HepG2 (cell line): ENCODE measurements at regions not wholly inside any gene's neighbourhood (a gene's known extent, or its start where the extent isn't known, plus 50 kb on each side); places are given as distances from the start of the nearest gene placed in this dataset.

Experiments used
- ATAC-seq: fragments of 200-7000 bp; cut with Tn5 transposase; 3 replicates; pipeline ENCODE4 v1.9.1; 2020; ENCODE audit warnings: mild to moderate bottlenecking, moderate library complexity
- BruUV-seq: library from RNA; stranded (reverse); fragments of 400-500 nt; replicated peaks from 2 replicates; lab custom pipeline; 2021; lab: Mats Ljungman, UMichigan
- CTCF ChIA-PET: fragments of 300-600 bp; formaldehyde crosslinking; extraction: SDS; loops from one replicate; lab custom pipeline; 2021; ENCODE audit warnings: low total read pairs, inconsistent platforms, low intra/inter-chr PET ratio; lab: Yijun Ruan, JAX
- POLR2A ChIA-PET: fragments of 350-600 bp; sonication (Branson Sonifier 250); formaldehyde crosslinking; loops from one replicate; lab custom pipeline; 2020; ENCODE audit warnings: antibody characterized with exemption, inconsistent platforms; lab: Yijun Ruan, JAX
- DNase-seq: peaks from one replicate; pipeline ENCODE4 v3.0.0-alpha.2; 2015; ENCODE audit warnings: low spot score
- FAIRE-seq: peaks from 3 replicates; lab custom pipeline; 2011; peaks lifted over from hg19 to GRCh38; lab: Jason Lieb, UNC
- H2AFZ ChIP-seq: one replicate; pipeline ENCODE4 v1.6.1; 2011; ENCODE audit warnings: low read length, inconsistent platforms
- H3K27ac ChIP-seq: fragments of 300-600 bp; 3 replicates; pipeline ENCODE4 v1.8.0; 2011; ENCODE audit warnings: mixed run types, mild to moderate bottlenecking, mixed read lengths, low read length, inconsistent platforms; ENCODE audit not compliant: insufficient read depth; ENCODE audit errors: extremely low read length
- H3K27me3 ChIP-seq, 2 experiments: fragments of 200-600 bp in 1 of 2; 2 replicates in 1 of 2; 3 replicates in 1 of 2; pipeline versions ENCODE4 v1.6.0 to v1.8.0; 2011; ENCODE audit warnings: low read length in 2 of 2, mild to moderate bottlenecking in 2 of 2, moderate library complexity in 2 of 2, inconsistent platforms in 1 of 2; ENCODE audit not compliant: insufficient read depth in 2 of 2, control insufficient read depth in 1 of 2
- H3K36me3 ChIP-seq, 2 experiments: fragments of 200-600 bp in 1 of 2; replicated peaks in 1 of 2; 2 replicates in 1 of 2; 3 replicates in 1 of 2; pipeline versions ENCODE4 v1.5.1 to v1.8.0; 2011; ENCODE audit warnings: low read length in 2 of 2, inconsistent platforms in 1 of 2; ENCODE audit not compliant: insufficient read depth in 2 of 2, control insufficient read depth in 1 of 2
- H3K4me1 ChIP-seq: 2 replicates; pipeline ENCODE4 v1.5.1; 2012; ENCODE audit warnings: low read length, inconsistent platforms; ENCODE audit not compliant: insufficient read depth
- H3K4me2 ChIP-seq: 2 replicates; pipeline ENCODE4 v1.6.0; 2011; ENCODE audit warnings: low read depth, low read length, inconsistent platforms
- H3K4me3 ChIP-seq, 3 experiments: fragments of 200-600 bp in 1 of 3; sonication (generic), shearing (Covaris generic) in 1 of 3; replicated peaks in 1 of 3; 2 replicates each; pipeline ENCODE4 v1.5.1; 2011 to 2016; ENCODE audit warnings: low read length in 3 of 3, inconsistent platforms in 2 of 3, low read depth in 2 of 3, mild to moderate bottlenecking in 2 of 3, control low read depth in 1 of 3, mixed read lengths in 1 of 3; ENCODE audit not compliant: insufficient read depth in 1 of 3
- H3K79me2 ChIP-seq: one replicate; pipeline ENCODE4 v1.6.1; 2011; ENCODE audit warnings: low read length, inconsistent platforms; ENCODE audit not compliant: insufficient read depth
- H3K9ac ChIP-seq: 2 replicates; pipeline ENCODE4 v1.6.0; 2011; ENCODE audit warnings: mild to moderate bottlenecking, low read depth, low read length, inconsistent platforms; ENCODE audit not compliant: insufficient read depth
- H3K9me3 ChIP-seq: 2 replicates; pipeline ENCODE4 v1.5.1; 2012; ENCODE audit warnings: mild to moderate bottlenecking, low read length
- H4K20me1 ChIP-seq: 2 replicates; pipeline ENCODE4 v1.6.0; 2011; ENCODE audit warnings: inconsistent platforms, mild to moderate bottlenecking, low read length, moderate library complexity; ENCODE audit not compliant: insufficient read depth
- MAFK ChIP-seq, 2 experiments: IDR thresholded peaks in 1 of 2; conservative IDR thresholded peaks in 1 of 2; 2 replicates each; pipeline ENCODE4 v1.6.1; 2011; ENCODE audit warnings: improper control_type of control experiment in 2 of 2, low read length in 2 of 2
- NONO ChIP-seq, 2 experiments: fragments of 450-650 bp in 1 of 2; sonication (generic) in 1 of 2; formaldehyde crosslinking in 1 of 2; IDR thresholded peaks in 1 of 2; conservative IDR thresholded peaks in 1 of 2; 2 replicates each; pipeline versions ENCODE4 v1.6.1 to v1.8.0; 2017 to 2022; ENCODE audit warnings: mild to moderate bottlenecking in 1 of 2, missing genetic modification reagents in 1 of 2, moderate library complexity in 1 of 2
- WGBS: methylation state at CpG from one replicate; pipeline ENCODE4 v1.1.6; 2017; ENCODE audit warnings: low lambda C conversion rate; 5-methylcytosine and 5-hydroxymethylcytosine counted together
- in situ Hi-C: cut with HindIII; loops from 2 replicates; pipeline ENCODE4 v1.10.0; 2017; ENCODE audit warnings: low pct_unique_long_range_greater_than_20kb; ENCODE audit not compliant: extremely low pct_ligation_motif_present
- intact Hi-C: fragments of 100-400 bp; cut with micrococcal nuclease; formaldehyde crosslinking; loops from one replicate; pipeline ENCODE4 v1.10.0; 2022; ENCODE audit not compliant: unreplicated experiment
- small RNA-seq, 3 experiments: library from RNA; depleted of rRNA; stranded (forward); fragments of <200 nt; gene quantifications; one replicate each; pipeline ENCODE3, GENCODE V24; 2012; ENCODE audit warnings: low read depth in 2 of 3, low replicate concordance in 1 of 3; ENCODE audit not compliant: insufficient read length in 3 of 3, insufficient read depth in 2 of 3
- TF ChIP-seq, protein P1 (sequence below): sonication (generic); formaldehyde crosslinking; conservative IDR thresholded peaks from 2 replicates; pipeline ENCODE4 v1.5.0; 2020; ENCODE audit warnings: missing genetic modification reagents

DNA sequence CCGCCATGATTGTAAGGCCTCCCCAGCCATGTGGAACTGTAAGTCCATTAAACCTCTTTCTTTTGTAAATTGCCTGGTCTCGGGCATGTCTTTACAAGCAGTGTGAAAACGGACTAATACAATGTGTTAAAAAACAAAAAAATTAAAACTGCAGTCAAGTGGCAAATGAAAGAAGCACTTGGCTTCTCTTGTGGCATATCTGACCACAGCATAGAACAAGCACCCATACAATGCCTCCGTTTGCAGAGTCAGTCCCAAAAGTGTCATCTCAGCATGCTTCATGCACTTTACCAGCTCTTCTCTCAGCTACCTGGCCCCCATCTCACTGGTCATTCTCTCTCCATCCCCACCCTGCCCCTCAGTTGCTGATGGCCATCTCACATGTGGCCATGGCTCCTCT lies 51.1 kb upstream of the DAPK1 start:
- no peaks in the 10 kb centered on the region for H3K79me2 ChIP-seq
- H2AFZ ChIP-seq, result no peak overlapping the region
- peaks cover 7% of the 10 kb centered on the region; the same call in 1 of the 2 replicates for H3K4me1 ChIP-seq
- H4K20me1 ChIP-seq, result no peaks in the 10 kb centered on the region
- no peaks in the 10 kb centered on the region for H3K36me3 ChIP-seq
- CTCF ChIA-PET, result no interaction called here
- in situ Hi-C loops, result no loop called here
- H3K9me3 ChIP-seq, result no peaks in the 10 kb centered on the region
- no peak overlapping the region for H3K9ac ChIP-seq
- WGBS, result 26% methylated on average over 4 of the region's 4 CpGs
- no peak overlapping the region for H3K4me3 ChIP-seq
- H3K27ac ChIP-seq, result no peak overlapping the region
- intact Hi-C loops, result no loop called here
- ATAC-seq (no peak), DNase-seq (no peak), FAIRE-seq (no peak)
- POLR2A ChIA-PET, result no interaction called here
- BruUV-seq, result no TSS peak
- H3K27me3 ChIP-seq, result 0 out of 5 replicates have a peak, but pooled peaks cover 0 to under 1% of the 10 kb centered on the region in 2 experiments
- no peak overlapping the region for H3K4me2 ChIP-seq
- TF ChIP-seq MAFK (conservative IDR thresholded peaks at IDR 0.05 in 1 of 2, IDR thresholded peaks at IDR 0.05 in 1 of 2; ENCODE audit: low read length in 2 of 2), result peak; percentile 3 to 26; a peak in 1 of 4 replicates
- no peak for TF ChIP-seq NONO (IDR thresholded peaks at IDR 0.05)
- TF ChIP-seq NONO (CRISPR knock-in tag; conservative IDR thresholded peaks at IDR 0.05), result no peak

DNA sequence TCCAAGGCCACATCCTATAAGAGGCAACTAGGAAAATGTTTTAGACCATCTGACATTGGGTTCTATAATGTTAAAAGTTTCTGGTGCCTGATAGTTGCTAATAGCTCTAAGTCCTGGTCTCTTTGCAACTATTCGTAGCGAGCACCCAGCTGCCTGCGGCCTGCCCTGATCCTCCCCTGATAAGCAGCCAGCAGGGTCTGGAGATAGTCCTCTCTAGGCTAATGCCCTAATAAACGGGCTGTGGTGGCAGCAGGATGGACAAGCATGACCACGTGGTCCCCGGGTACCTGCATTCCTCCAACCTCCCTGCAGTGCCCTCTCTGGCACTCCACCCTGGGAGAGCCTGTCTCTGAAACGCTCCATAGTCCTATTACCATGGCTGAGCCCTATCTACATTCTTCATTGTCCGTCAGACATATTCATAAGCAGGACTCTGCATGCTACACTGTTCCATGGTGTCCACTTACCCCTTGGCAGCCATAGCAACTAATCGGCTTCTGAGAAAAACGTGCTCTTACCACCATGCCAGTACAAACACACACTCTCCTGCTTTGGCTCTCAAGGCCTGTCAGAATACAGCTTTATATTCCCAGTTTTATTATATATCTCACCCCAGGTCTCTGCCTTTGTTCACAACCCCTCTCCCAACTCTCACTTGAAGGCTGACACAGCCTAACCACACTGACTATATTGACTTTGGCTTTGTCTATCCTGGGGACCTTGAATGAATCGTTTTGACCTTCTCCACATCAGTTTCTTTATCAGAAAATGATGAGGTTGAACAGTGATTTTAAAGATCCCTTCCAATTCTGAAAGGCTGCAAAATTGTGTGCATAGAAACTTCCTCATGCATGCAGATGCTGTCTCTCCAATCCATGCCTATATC lies 49.9 kb upstream of the DAPK1 start:
- Histone ChIP-seq H3K4me2 (no peak overlapping the region), H4K20me1 (no peaks in the 10 kb centered on the region), H3K36me3 (no peaks in the 10 kb centered on the region), H3K4me3 (no peak overlapping the region), H3K4me1 (peaks cover 1% of the 10 kb centered on the region; the same call in 1 of the 2 replicates), H3K9me3 (no peaks in the 10 kb centered on the region), H3K27me3 (0 out of 5 replicates have a peak, but pooled peaks cover 1 to 5% of the 10 kb centered on the region in 2 experiments), H3K9ac (no peak overlapping the region), H3K79me2 (no peaks in the 10 kb centered on the region), H2AFZ (no peak overlapping the region), H3K27ac (no peak overlapping the region)
- ChIA-PET CTCF (no interaction called here), POLR2A (no interaction called here)
- in situ Hi-C loops, result no loop called here
- ATAC-seq (no peak; the same call in 2 of the 3 replicates), FAIRE-seq (no peak), DNase-seq (no peak)
- intact Hi-C loops, result no loop called here
- WGBS, result 52% methylated on average over 8 of the region's 11 CpGs
- no TSS peak for BruUV-seq
- TF ChIP-seq, protein P1, sequence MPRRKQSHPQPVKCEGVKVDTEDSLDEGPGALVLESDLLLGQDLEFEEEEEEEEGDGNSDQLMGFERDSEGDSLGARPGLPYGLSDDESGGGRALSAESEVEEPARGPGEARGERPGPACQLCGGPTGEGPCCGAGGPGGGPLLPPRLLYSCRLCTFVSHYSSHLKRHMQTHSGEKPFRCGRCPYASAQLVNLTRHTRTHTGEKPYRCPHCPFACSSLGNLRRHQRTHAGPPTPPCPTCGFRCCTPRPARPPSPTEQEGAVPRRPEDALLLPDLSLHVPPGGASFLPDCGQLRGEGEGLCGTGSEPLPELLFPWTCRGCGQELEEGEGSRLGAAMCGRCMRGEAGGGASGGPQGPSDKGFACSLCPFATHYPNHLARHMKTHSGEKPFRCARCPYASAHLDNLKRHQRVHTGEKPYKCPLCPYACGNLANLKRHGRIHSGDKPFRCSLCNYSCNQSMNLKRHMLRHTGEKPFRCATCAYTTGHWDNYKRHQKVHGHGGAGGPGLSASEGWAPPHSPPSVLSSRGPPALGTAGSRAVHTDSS (CRISPR knock-in tag), result no peak

Small RNAs in the stretch of these regions (small RNA-seq; reads per million reads assigned to genes)
- 0 reads per million in 3 experiments for gene AL353752.1
- gene RF00568, result 0 reads per million in 3 experiments
